Activated T-cell treated with anti-CD3 and anti-CD28 coated beads for 4 hours (primary cell): ENCODE measurements at regions not wholly inside any gene's neighbourhood (a gene's known extent, or its start where the extent isn't known, plus 50 kb on each side); places are given as distances from the start of the nearest gene placed in this dataset.

ENCODE experiments used
- DNase-seq: peaks from one replicate; pipeline ENCODE4 v3.0.0-alpha.2; 2020

DNA sequence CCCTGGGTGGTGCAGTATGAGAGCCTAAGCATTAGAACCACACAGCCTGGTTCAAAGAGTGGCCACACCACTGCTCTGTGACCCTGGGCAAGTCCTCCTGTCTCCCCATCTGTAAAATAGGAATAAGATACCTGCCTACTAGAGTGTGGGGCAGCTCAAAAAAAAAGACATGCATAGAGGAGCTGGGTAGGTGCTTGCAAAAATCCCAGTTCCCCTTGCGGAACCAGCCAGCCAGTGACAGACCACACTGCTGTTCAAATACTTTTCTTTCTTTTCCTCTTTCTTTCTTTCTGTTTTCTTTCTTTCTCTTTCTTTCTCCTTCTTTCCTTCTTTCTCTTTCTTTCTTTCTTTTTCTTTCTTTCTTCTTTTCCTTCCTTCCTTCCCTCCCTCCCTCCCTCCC lies 63.0 kb upstream of the TRIM2 start:
- DNase-seq: no peak

DNA sequence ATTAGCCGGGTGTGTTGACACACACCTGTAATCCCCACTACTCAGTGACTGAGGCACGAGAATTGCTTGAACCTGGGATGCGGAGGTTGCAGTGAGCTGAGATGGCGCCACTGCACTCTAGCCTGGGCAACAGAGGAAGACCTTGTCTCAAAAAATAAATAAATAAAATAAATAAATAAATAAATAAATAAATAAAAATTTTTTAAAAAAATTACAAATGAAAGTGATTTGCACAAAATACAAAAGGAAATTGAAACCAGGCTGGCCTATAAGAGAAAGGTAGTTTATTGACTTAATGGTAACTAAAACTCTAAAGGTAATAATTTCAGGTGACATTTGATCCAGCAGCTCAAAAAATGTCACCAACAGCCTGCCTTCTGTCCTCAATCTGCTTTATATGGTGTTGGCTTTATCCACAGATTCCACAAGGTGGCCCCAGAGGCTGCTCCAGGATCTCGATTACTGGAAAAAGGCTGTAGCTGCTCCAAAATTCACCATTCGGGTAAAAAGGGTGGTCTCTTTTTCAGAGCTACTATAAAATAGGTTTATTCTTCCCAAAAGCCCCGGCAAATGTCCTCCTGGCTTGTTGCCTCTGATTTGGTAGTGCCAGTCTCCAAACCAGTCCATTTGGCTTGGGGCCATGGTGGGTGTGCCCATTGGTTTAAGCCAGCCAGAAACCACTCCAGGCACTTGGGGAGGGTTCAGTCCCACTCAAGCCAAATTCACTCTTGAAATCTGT lies 61.4 kb upstream of the TRIM2 start:
- DNase-seq: peak; percentile 32

DNA sequence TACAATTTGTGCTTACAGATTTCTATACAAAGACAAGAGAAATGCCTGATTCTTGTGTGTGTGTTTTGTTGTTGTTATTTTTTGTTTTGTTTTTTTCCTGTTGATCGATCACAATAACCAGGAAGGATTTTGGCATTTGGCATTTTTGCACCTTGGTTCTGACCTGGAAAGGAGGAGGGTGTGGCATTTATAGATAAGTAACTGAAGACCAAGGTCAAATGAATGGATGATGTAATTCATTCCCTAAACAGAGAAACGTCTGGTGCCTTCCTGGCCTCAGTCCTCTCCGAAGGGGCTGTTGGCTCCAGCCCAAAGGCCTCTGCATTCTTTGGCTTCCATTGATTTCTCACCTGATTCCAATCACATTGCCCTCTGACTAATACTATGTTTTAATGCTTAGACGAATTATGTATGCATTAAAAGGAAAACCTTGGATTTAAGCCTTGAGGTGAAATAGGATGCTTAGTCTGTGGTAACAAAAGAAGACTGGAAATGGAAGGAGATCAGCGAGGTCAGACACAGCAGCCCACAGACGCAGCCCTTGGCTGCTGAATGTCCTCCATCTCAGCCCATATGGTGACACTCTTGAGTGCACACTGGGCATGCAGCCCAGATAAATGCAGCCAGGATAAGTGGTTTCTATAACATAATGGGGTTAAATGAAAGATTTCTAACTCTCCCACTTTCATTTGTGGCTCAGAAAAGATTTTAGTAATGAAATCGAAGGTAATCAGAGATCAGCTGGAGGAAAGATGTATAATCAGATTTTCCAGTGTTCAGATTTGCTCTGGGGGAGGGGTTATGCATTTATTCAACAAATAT lies 60.5 kb upstream of the TRIM2 start:
- DNase-seq: no peak

DNA sequence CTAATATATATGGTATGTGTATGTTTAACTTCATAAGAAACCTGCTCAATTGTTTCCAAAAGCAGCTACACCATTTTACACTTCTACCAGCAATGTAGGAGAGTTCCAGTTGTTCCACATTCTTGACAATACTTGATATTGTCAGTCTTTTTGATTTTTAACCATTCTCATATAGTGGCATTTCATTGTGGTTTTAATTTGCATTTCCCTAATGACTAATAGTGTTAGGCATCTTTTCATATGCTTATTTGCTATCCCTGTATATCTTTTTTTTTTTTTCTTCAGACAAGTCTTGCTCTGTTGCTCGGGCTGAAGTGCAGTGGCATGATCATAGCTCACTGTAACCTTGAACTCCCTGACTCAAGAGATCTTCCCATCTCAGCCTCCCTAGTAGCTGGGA lies 58.2 kb upstream of the TRIM2 start:
- no peak for DNase-seq

DNA sequence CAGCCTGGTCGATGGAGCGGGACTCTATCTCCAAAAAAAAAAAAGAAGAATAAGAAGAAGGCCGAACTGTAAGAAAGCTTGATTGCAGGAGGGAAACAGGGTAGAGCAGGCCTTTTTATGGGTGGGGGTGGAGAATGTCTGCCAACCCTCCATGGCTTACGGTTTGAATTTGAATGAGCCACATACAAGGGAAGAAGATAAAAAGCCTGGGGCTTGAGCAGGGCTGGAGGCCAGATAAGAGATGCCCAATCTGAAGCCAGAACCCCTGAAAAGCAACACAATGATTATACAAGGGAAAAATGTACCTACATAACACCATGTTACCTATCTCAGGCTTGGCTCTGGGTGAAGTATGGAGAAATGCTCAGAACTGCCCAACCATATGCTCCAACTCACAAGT lies 57.3 kb upstream of the TRIM2 start:
- no peak for DNase-seq

DNA sequence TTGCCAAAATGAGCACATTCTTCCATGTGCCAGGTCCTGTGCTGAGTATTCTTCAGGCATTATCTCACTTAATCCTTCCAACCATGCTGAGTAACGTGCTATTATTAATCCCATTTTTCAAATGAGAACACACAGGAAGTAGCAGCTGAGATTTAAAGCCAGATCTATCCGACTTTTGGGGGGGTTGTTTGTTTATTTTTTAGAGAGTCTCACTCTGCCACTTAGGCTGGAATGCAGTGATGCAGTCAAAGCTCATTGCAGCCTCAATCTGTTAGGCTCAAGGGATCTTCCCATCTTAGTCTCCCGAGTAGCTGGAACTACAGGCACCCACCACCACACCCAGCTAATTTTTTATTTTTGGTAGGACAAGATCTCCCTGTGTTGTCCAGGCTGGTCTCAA lies 55.5 kb upstream of the TRIM2 start:
- no peak for DNase-seq

DNA sequence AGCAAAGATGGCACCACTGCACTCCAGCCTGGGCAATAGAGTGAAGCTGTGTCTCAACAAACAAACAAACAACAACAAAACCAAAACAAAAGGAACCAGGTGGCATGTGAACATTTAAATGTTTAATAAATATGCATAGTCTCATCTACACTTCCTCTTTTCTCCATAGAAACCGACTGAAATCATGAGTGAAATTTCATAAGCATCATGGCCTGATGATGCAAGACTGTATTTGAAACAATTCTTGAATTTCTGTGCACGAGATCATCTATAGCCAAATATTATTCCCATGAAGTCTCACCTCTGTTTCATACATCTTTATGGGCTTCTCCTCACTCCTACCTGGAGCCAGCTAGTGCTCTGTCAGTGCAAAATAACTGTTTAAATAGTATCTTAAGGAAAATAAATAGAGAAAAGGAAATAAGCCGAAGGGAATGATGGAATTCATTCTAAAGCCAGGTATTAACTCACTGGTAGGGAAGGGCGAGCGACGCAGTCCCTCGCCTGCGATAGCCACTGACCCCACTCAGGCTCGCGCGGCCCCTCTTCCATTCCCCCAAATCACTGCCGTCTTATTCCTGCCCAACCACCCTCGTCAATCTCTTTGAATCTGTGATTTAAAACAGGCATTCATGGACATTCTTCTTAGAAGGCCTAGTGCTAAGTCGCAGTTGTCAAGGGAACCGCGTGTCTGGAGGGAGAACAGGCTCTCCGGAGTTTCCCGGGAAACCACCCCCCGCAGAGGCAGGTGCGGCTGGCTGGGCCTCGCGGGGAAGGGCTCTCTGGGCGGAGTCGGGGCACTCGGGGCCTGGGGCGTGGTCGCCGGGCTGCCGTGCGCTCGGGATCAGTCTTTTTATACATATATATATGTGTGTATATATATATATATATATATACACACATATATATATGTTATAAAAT lies 52.4 kb upstream of the TRIM2 start:
- no peak for DNase-seq

DNA sequence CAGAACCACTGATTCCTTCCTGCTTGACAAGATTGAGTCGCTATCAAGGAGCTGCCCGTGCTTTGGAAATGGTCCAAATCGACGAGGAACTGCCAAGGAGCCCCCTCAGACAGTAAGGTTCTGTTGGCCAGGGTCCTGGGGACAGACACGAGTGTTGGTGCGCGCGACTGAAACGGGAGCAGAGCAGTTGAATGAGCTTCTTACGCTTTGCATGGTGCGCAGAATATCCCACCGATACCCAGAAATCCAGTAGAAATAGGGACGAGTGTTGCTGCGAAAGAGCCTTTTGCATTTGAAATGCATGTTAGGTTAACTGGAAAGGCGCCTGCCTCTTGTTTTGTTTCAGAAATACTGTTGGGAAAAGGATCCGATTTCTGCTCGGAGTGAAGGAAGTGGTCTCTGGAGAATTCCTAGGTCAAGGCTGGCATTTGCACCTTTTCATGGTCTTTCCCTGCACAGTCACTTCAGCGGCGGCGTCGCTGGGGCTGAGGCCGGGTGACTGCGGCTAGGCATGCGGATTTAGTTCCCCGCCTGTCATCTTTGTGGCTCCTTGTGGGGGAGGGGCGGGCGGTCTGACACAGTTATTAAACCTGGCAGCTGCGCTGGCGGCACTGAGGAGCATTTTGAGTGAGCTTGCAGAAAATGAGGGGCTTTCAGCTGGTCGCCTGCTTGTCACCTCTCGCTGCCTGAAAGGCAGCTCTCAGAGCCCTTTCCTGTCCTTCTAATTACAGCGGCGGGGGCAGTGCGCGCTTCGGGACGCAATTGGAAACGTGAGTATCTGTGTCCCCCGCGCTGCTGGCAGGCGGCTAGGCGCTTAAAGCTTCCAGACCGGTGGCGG lies 51.5 kb upstream of the TRIM2 start:
- DNase-seq: peak; percentile 56

DNA sequence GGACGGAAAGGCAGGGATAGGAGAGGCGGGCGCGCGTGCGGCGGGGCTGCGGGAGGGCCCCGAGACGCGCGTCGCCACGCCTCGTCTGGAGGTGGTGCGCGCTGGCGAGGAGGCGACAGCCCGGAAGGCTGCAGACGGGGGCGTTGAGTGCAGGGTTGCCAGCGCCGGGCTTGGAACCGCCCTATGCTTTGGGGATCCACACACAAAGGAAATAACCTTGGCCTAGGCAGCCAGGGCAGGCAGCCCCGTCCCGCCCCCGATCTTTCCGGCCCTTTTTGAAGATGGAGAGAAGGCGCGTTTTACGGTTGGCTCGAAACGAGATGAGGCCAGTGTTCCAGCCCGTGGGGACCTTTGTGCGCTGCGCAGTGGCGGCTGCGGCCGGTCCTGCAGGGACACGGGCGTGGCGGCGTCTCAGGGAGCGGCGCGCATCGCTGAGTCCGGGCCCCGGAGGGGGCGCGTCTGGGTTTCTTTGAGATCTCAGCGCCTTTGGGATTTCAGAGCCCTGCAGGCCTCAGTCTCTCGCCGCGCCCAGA lies 50.8 kb upstream of the TRIM2 start:
- peak; percentile 53 for DNase-seq

DNA sequence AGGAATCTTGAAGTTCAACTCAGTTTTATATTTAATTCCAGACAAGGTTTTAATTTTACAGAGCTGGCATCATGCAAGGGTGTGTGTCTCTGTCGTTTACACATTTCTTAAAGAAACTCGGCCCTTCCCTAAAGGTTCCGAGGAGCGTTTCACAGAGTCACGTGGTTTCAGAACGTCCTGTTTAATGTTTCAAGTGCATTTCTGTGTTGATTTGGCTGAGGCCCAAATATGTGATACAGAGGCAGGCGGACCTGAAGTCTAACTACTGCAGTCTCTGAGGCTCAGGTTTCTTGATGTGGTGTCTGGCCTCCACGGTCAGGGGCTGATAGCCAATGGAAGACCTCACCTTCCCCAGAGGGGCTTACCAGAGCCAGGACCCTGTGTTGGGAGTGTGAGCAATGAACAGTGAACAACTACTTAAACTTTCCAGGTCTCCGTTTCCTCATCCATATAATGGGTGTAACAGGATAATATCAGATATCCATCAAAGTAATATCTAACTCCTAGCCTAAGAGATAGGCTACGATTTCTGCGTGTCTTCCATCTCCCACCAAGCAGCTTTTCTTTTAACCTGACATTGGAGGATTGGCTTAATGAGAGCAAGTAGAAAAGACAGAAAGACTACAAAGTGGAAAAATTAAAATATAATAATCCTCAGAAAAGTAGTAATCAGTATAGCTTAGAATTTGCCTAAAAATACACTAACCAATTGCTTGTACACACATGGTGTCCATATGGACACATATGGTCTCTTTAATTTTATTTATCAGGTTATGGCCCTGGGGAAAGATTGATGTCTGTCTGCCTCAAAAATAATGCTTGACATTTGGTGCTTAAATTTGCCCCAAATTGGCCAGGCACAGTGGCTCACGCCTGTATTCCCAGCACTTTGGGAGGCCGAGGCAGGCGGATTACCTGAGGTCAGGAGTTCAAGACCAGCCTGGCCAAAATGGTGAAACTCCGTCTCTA lies 50.0 kb upstream of the TRIM2 start:
- no peak for DNase-seq
